ENCODE measurements at regions not wholly inside any gene's neighbourhood (a gene's known extent, or its start where the extent isn't known, plus 50 kb on each side); places are given as distances from the start of the nearest gene placed in this dataset.
"Not testable (repeated sequence)": the region's sequence is repeated elsewhere in the genome, so short reads cannot be mapped to it uniquely, and the experiment has no call there.

GRCh38 chr1:234848972-234849649, 239.1 kb upstream of the IRF2BP2 start:
- Histone ChIP-seq H3K9me3 (ENCODE audit: low read length) (no peaks in the 10 kb centered on the region), H3K27ac (ENCODE audit: low read length) (no peak overlapping the region), H3K9ac (ENCODE audit: low read length) (no peak overlapping the region), H3K79me2 (replicated peaks; ENCODE audit: insufficient read depth, low read length) (no peaks in the 10 kb centered on the region), H4K20me1 (ENCODE audit: insufficient read depth) (no peaks in the 10 kb centered on the region), H3K36me3 (ENCODE audit: insufficient read depth, low read length) (no peaks in the 10 kb centered on the region), H3K4me3 (ENCODE audit: low read length) (no peak overlapping the region), H3K9me2 (ENCODE audit: insufficient read depth, low read length) (no peaks in the 10 kb centered on the region), H3K4me2 (ENCODE audit: low read length) (no peak overlapping the region), H3K27me3 (ENCODE audit: insufficient read depth, low read depth, low read length) (no peaks in the 10 kb centered on the region), H3F3A (ENCODE audit: insufficient read depth, low read length, poor library complexity, severe bottlenecking) (no peaks in the 10 kb centered on the region), H2AFZ (ENCODE audit: low read depth, low read length) (no peak overlapping the region)
- TF ChIP-seq EZH2 (IDR thresholded peaks at IDR 0.05; ENCODE audit: borderline replicate concordance, insufficient read depth, low read length, poor library complexity, severe bottlenecking) (no peak), MXI1 (conservative IDR thresholded peaks at IDR 0.05; ENCODE audit: poor library complexity, severe bottlenecking) (no peak), SMC3 (conservative IDR thresholded peaks at IDR 0.05; ENCODE audit: poor library complexity) (no peak), TAF1 (IDR thresholded peaks at IDR 0.05; ENCODE audit: low read depth) (no peak), REST (IDR thresholded peaks at IDR 0.05; ENCODE audit: borderline replicate concordance) (no peak), CTCF (IDR thresholded peaks at IDR 0.05; ENCODE audit: poor library complexity, severe bottlenecking) (no peak), EP300 (conservative IDR thresholded peaks at IDR 0.05; ENCODE audit: poor library complexity, severe bottlenecking) (no peak), POLR2AphosphoS5 (IDR thresholded peaks at IDR 0.05) (no peak)

- not testable (repeated sequence) for H4K20me1 ChIP-seq (ENCODE audit: insufficient read depth); H2AFZ ChIP-seq (ENCODE audit: low read depth, low read length); H3K9ac ChIP-seq (ENCODE audit: low read length); H3K9me2 ChIP-seq (ENCODE audit: insufficient read depth, low read length); H3K9me3 ChIP-seq (ENCODE audit: low read length); H3F3A ChIP-seq (ENCODE audit: insufficient read depth, low read length, poor library complexity, severe bottlenecking); H3K27ac ChIP-seq (ENCODE audit: low read length); H3K4me3 ChIP-seq (ENCODE audit: low read length); H3K36me3 ChIP-seq (ENCODE audit: insufficient read depth, low read length); H3K4me2 ChIP-seq (ENCODE audit: low read length); H3K27me3 ChIP-seq (ENCODE audit: insufficient read depth, low read depth, low read length); H3K79me2 ChIP-seq (replicated peaks; ENCODE audit: insufficient read depth, low read length)
Measured at GRCh38 chr1:234846813-234847212, 236.8 kb upstream of the IRF2BP2 start.

- no peak overlapping the region for H3K4me2 ChIP-seq (ENCODE audit: low read length)
- TF ChIP-seq POLR2AphosphoS5 (IDR thresholded peaks at IDR 0.05) (no peak), TAF1 (IDR thresholded peaks at IDR 0.05; ENCODE audit: low read depth) (no peak), MXI1 (conservative IDR thresholded peaks at IDR 0.05; ENCODE audit: poor library complexity, severe bottlenecking) (no peak), CTCF (IDR thresholded peaks at IDR 0.05; ENCODE audit: poor library complexity, severe bottlenecking) (no peak), EP300 (conservative IDR thresholded peaks at IDR 0.05; ENCODE audit: poor library complexity, severe bottlenecking) (no peak), EZH2 (IDR thresholded peaks at IDR 0.05; ENCODE audit: borderline replicate concordance, insufficient read depth, low read length, poor library complexity, severe bottlenecking) (no peak), REST (IDR thresholded peaks at IDR 0.05; ENCODE audit: borderline replicate concordance) (no peak), SMC3 (conservative IDR thresholded peaks at IDR 0.05; ENCODE audit: poor library complexity) (no peak), RAD21 (conservative IDR thresholded peaks at IDR 0.05) (no peak)
- no peaks in the 10 kb centered on the region for H3K79me2 ChIP-seq (replicated peaks; ENCODE audit: insufficient read depth, low read length)
- H4K20me1 ChIP-seq (ENCODE audit: insufficient read depth) = no peaks in the 10 kb centered on the region
- no peaks in the 10 kb centered on the region for H3K27me3 ChIP-seq (ENCODE audit: insufficient read depth, low read depth, low read length)
- no peaks in the 10 kb centered on the region for H3K36me3 ChIP-seq (ENCODE audit: insufficient read depth, low read length)
- H3K4me3 ChIP-seq (ENCODE audit: low read length) = no peak overlapping the region
- H3K9ac ChIP-seq (ENCODE audit: low read length) = no peak overlapping the region
- H3K9me2 ChIP-seq (ENCODE audit: insufficient read depth, low read length) = no peaks in the 10 kb centered on the region
- no peak overlapping the region for H2AFZ ChIP-seq (ENCODE audit: low read depth, low read length)
- no peaks in the 10 kb centered on the region for H3K9me3 ChIP-seq (ENCODE audit: low read length)
- no peaks in the 10 kb centered on the region for H3F3A ChIP-seq (ENCODE audit: insufficient read depth, low read length, poor library complexity, severe bottlenecking)
- no peak overlapping the region for H3K27ac ChIP-seq (ENCODE audit: low read length)
Measured at GRCh38 chr1:234845836-234846235, 235.9 kb upstream of the IRF2BP2 start.

All from neural cell (in vitro differentiated cells).